ENCODE measurements at regions not wholly inside any gene's neighbourhood (a gene's known extent, or its start where the extent isn't known, plus 50 kb on each side); places are given as distances from the start of the nearest gene placed in this dataset.

DNA sequence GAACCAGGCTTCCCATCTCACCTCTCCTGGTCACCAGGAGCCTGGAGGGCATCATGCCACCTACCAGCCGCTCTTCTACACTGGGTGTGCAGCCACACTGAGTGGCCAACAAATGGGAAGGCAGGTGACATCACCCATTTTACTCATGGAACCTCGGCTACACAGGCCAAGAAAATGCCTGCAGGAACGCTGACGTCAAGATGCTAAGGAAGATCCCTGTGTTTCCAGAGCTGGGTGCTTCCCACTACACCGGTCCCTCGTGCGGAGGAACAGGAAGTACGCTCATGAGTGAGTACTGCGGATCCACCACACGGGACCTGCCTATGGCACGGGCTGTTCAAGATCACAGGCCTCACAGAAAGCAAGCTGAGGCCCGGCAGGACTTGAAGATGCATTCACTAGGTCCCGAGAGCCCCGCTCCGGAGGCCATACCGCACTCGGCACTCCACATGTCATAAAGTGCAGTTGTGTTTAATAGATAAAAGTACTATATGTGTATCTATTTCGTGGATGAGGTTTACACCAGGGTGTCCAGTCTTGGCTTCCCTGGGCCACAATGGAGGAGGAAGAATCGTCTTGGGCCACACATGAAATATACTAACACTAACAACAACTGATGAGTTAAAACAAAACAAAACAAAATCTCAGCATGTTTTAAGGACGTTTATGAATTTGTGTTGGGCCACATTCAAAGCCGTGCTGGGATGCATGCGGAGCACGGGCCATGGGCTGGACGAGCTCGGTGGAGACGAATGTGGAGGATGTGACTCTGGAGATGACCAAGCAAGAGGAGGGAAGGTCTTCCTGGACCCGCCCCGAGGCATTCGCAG, 257.9 kb downstream of the THBS2 start:
- TF ChIP-seq CTCF (conservative IDR thresholded peaks at IDR 0.05; ENCODE audit: low read depth, low read length) (no peak), POLR2A (IDR thresholded peaks at IDR 0.05; ENCODE audit: low read depth, low read length) (no peak), SMC3 (IDR thresholded peaks at IDR 0.05; ENCODE audit: low read depth, low read length) (no peak), RCOR1 (IDR thresholded peaks at IDR 0.05; ENCODE audit: insufficient replicate concordance, low read length) (no peak), CEBPB (IDR thresholded peaks at IDR 0.05; ENCODE audit: low read depth, low read length) (no peak), MXI1 (IDR thresholded peaks at IDR 0.05; ENCODE audit: borderline replicate concordance, low read depth, low read length) (no peak), RAD21 (IDR thresholded peaks at IDR 0.05; ENCODE audit: low read length) (no peak), MAFK (IDR thresholded peaks at IDR 0.05; ENCODE audit: low read depth, low read length) (no peak)
